ENCODE measurements at regions not wholly inside any gene's neighbourhood (a gene's known extent, or its start where the extent isn't known, plus 50 kb on each side); places are given as distances from the start of the nearest gene placed in this dataset.

DNA sequence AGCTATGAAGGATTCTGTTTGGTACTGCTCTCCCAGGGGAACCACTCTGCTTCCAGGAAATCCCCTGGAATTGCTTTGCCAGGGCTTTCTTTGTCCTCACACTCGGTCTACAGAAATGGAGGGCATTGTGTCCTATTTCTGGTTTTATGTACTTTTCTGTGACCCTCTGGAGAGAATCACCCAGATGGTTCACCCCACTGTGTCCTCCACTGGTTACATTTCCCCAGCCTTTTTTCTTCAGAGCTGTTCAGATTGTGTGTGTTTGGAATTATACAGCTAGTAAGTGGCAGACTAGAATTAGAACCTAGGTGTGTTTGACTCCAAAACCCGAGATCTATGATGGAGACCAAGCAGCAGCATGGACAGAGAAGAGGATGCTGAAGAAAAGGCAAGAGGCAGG, 80.8 kb downstream of the CD164 start:
- Histone ChIP-seq H3K27me3 (ENCODE audit: insufficient read depth, poor library complexity, severe bottlenecking) (no peaks in the 10 kb centered on the region), H3K27ac (replicated peaks) (no peak overlapping the region), H3K4me3 (replicated peaks; ENCODE audit: insufficient read depth, low read length) (no peak overlapping the region)
- TF ChIP-seq, protein P1, sequence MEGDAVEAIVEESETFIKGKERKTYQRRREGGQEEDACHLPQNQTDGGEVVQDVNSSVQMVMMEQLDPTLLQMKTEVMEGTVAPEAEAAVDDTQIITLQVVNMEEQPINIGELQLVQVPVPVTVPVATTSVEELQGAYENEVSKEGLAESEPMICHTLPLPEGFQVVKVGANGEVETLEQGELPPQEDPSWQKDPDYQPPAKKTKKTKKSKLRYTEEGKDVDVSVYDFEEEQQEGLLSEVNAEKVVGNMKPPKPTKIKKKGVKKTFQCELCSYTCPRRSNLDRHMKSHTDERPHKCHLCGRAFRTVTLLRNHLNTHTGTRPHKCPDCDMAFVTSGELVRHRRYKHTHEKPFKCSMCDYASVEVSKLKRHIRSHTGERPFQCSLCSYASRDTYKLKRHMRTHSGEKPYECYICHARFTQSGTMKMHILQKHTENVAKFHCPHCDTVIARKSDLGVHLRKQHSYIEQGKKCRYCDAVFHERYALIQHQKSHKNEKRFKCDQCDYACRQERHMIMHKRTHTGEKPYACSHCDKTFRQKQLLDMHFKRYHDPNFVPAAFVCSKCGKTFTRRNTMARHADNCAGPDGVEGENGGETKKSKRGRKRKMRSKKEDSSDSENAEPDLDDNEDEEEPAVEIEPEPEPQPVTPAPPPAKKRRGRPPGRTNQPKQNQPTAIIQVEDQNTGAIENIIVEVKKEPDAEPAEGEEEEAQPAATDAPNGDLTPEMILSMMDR (IDR thresholded peaks at IDR 0.05; ENCODE audit: insufficient read depth, low read length): no peak
- no peak for TF ChIP-seq POLR2AphosphoS5 (IDR thresholded peaks at IDR 0.05; ENCODE audit: low read depth)
- TF ChIP-seq SPI1 (IDR thresholded peaks at IDR 0.05; ENCODE audit: borderline replicate concordance, low read depth): no peak
- TF ChIP-seq, protein P2, sequence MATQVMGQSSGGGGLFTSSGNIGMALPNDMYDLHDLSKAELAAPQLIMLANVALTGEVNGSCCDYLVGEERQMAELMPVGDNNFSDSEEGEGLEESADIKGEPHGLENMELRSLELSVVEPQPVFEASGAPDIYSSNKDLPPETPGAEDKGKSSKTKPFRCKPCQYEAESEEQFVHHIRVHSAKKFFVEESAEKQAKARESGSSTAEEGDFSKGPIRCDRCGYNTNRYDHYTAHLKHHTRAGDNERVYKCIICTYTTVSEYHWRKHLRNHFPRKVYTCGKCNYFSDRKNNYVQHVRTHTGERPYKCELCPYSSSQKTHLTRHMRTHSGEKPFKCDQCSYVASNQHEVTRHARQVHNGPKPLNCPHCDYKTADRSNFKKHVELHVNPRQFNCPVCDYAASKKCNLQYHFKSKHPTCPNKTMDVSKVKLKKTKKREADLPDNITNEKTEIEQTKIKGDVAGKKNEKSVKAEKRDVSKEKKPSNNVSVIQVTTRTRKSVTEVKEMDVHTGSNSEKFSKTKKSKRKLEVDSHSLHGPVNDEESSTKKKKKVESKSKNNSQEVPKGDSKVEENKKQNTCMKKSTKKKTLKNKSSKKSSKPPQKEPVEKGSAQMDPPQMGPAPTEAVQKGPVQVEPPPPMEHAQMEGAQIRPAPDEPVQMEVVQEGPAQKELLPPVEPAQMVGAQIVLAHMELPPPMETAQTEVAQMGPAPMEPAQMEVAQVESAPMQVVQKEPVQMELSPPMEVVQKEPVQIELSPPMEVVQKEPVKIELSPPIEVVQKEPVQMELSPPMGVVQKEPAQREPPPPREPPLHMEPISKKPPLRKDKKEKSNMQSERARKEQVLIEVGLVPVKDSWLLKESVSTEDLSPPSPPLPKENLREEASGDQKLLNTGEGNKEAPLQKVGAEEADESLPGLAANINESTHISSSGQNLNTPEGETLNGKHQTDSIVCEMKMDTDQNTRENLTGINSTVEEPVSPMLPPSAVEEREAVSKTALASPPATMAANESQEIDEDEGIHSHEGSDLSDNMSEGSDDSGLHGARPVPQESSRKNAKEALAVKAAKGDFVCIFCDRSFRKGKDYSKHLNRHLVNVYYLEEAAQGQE (IDR thresholded peaks at IDR 0.05; ENCODE audit: insufficient replicate concordance, low read depth): no peak
- no peak for TF ChIP-seq GABPA (IDR thresholded peaks at IDR 0.05; ENCODE audit: low read depth)
- DNase-seq (ENCODE audit: low read depth in 1 of 2, low spot score in 1 of 2): no peak

DNA sequence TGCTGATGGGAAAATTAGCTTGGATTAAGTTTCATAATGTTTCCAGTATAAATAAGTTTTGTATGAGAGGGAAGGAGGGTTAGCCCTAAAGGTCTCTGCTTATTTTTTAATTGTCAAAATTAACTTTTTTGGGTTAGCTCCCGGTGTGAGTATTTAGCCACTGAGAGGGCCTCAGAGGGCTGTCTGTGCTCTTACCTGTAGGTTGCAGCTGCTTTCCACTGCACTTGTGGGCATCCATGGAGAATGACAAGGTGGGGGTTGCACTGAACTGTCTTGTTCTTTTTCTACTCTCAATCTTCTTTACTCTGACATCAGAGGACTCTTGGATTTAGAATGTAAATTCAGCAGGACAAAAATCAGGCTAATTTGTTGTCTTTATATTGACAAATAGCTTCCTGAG, 81.4 kb downstream of the CD164 start:
- TF ChIP-seq POLR2AphosphoS5 (IDR thresholded peaks at IDR 0.05; ENCODE audit: low read depth) (no peak), GABPA (IDR thresholded peaks at IDR 0.05; ENCODE audit: low read depth) (no peak), SPI1 (IDR thresholded peaks at IDR 0.05; ENCODE audit: borderline replicate concordance, low read depth) (no peak)
- TF ChIP-seq, protein P2 (IDR thresholded peaks at IDR 0.05; ENCODE audit: insufficient replicate concordance, low read depth): no peak
- TF ChIP-seq, protein P1 (IDR thresholded peaks at IDR 0.05; ENCODE audit: insufficient read depth, low read length): no peak
- Histone ChIP-seq H3K27me3 (ENCODE audit: insufficient read depth, poor library complexity, severe bottlenecking) (no peaks in the 10 kb centered on the region), H3K4me3 (replicated peaks; ENCODE audit: insufficient read depth, low read length) (no peak overlapping the region), H3K27ac (replicated peaks) (no peak overlapping the region)
- no peak for DNase-seq (ENCODE audit: low read depth in 1 of 2, low spot score in 1 of 2)

DNA sequence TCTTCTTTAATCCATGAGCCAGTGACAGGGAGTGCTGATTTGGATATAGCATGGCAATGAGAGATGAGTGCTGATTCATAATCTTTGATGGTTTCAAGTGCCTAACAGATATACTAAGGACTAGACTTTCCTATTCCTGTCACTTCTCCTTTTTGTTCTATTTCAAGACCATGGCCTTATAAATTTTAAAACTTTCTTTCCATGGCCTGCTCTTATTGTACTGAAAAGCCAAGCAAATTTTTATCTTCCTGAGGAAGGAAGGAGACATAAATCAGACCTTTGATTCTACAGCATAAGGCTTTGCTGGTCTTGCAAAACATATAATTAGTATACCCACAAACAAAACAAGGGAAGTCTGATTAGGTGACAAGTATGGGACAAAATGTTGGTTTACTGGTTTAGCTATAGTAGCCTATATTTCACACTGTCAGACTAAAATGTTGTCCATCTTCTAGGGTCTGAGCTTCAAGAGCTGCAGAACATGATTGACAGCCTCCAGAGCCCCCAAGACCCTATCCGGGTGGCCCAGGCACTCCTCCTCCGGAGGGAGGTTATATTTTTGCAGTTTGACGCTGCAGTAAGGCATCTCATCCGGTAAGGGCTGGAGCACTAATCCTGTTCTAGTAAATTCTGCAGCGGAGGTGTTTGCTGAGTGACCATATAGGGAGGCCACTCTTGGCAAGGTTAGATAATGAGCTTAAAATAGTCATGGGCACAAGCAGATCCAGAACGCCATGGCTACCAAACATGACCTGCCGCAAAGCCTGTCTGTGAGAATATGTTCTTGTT, 82.3 kb downstream of the CD164 start:
- Histone ChIP-seq H3K4me3 (replicated peaks; ENCODE audit: insufficient read depth, low read length) (no peak overlapping the region), H3K27me3 (ENCODE audit: insufficient read depth, poor library complexity, severe bottlenecking) (no peaks in the 10 kb centered on the region), H3K27ac (replicated peaks) (no peak overlapping the region)
- TF ChIP-seq SPI1 (IDR thresholded peaks at IDR 0.05; ENCODE audit: borderline replicate concordance, low read depth) (peak; percentile 84), POLR2AphosphoS5 (IDR thresholded peaks at IDR 0.05; ENCODE audit: low read depth) (no peak), GABPA (IDR thresholded peaks at IDR 0.05; ENCODE audit: low read depth) (no peak)
- TF ChIP-seq, protein P1 (IDR thresholded peaks at IDR 0.05; ENCODE audit: insufficient read depth, low read length): no peak
- TF ChIP-seq, protein P2 (IDR thresholded peaks at IDR 0.05; ENCODE audit: insufficient replicate concordance, low read depth): no peak
- no peak for DNase-seq (ENCODE audit: low read depth in 1 of 2, low spot score in 1 of 2)

All from HL-60 (cell line).